Hepatic stellate cell (primary cell): ENCODE measurements at regions not wholly inside any gene's neighbourhood (a gene's known extent, or its start where the extent isn't known, plus 50 kb on each side); places are given as distances from the start of the nearest gene placed in this dataset.
"Not testable (repeated sequence)": the region's sequence is repeated elsewhere in the genome, so short reads cannot be mapped to it uniquely, and the experiment has no call there.

Experiments
- DNase-seq: peaks from one replicate; pipeline ENCODE4 v3.0.0; 2011; ENCODE audit warnings: low spot score

GRCh38 chr2:58715344-58715743 lies 474.2 kb upstream of the FANCL start:
- no peak for DNase-seq

- no peak for DNase-seq
Observed at GRCh38 chr2:58714238-58714637, 473.1 kb upstream of the FANCL start.

GRCh38 chr2:58710795-58711279 lies 469.7 kb upstream of the FANCL start:
- no peak for DNase-seq

GRCh38 chr2:58709687-58710354 lies 468.7 kb upstream of the FANCL start:
- DNase-seq, result no peak

DNA sequence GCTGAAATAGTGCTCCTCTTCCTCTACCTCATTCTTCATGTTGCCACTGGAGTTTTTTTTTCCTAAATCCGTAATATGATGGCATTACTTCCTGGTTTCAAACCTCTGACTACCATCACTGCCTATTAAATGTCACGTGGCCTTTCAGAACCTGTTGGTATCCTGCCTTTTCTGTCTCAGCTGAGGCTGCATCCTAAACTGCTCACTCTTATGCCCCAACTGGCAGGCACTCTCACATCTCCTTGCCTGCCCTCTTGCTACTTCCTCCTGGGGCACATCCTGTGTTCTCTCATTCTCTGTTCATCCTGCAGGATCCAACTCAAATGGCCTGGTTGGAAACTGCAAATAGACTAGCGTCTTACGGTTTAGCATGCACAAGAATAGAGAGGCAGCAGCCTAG lies 468.1 kb upstream of the FANCL start:
- DNase-seq, result no peak

- no peak for DNase-seq
Observed at GRCh38 chr2:58708565-58708964, 467.4 kb upstream of the FANCL start.

DNA sequence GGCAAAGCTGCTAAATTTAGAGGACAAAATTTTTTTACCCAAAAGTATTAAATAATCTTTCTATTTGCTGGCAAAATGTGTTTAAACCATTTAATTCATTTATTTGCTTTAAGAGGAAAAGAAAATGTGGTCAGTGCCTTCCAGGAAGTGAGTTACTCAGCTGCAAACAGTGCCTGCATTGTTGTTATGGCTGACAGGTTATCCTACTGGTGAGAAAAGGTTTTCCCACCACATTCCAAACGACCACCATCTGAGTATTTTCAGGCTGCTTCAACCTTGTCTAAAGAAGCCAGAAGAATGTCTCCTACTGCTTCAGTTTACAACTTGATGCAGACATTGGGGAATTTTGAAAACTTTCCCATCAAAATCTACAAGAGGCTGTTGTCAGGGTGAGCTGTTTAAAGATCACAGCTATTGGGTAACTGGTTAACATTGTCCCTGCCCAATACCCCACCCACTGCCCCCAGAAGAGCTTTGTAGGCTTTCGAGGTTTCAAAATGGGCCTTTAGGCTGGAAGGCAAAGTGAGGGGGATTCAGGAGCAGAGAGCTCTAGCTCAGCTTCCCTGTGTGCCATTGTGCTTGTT lies 461.3 kb upstream of the FANCL start:
- no peak for DNase-seq

- DNase-seq, result no peak
Observed at GRCh38 chr2:58701688-58702301, 460.7 kb upstream of the FANCL start.

DNA sequence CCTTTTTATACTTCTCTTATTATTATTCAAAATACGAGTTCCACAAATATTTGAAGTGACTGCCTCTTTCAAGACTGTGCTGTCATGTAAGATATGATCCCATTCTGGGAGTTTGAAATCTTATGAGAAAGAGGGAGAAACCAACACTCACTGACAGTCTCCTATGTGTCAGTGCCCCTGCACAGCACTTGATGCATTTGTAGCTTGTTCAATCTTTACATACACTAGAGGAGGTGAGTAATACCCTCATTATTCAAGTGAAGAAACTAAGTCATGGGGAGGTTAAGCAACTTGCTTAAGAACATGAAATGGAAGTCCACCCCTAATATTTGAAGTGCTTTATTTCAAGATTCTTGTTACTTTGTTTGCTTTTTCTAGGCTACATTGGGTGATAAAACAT lies 459.5 kb upstream of the FANCL start:
- no peak for DNase-seq

GRCh38 chr2:58699411-58699810 lies 458.3 kb upstream of the FANCL start:
- no peak for DNase-seq

GRCh38 chr2:58698620-58699019 lies 457.5 kb upstream of the FANCL start:
- DNase-seq, result no peak

DNA sequence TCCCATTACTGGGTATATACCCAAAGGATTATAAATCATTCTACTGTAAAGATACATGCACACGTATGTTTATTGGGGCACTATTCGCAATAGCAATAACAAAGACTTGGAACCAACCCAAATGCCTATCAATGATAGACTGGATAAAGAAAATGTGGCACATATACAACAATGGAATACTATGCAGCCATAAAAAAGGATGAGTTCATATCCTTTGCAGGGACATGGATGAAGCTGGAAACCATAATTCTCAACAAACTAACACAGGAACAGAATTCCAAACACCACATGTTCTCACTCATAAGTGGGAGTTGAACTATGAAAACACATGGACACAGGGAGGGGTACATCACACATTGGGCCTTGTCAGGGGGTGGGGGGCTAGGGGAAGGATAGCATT lies 453.0 kb upstream of the FANCL start:
- DNase-seq, result not testable (repeated sequence)

DNA sequence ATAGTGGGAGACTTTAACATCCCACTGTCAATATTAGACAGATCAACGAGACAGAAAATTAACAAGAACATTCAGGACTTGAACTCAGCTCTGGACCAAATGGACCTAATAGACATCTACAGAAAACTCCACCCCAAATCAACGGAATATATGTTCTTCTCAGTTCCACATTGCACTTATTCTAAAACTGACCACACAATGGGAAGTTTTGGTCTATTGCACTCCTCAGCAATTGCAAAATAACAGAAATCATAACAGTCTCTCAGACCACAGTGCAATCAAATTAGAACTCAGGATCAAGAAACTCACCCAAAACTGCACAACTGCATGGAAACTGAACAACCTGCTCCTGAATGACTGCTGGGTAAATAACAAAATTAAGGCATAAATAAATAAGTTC lies 449.9 kb upstream of the FANCL start:
- not testable (repeated sequence) for DNase-seq

DNA sequence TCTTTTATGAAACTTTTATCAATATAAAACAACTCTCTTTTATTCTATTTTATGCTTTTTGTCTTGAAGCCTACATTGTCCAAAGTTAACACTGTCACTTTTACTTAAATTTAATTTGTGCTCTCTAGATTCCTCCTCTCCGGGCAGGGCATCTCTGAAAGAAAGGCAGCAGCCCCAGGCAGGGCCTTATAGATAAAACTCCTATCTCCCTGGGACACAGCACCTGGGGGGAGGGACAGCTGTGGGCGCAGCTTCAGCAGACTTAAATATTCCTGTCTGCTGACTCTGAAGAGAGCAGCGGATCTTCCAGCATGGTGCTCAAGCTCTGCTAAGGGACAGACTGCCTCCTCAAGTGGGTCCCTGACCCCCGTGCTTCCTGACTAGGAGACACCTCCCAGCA lies 447.7 kb upstream of the FANCL start:
- no peak for DNase-seq

DNA sequence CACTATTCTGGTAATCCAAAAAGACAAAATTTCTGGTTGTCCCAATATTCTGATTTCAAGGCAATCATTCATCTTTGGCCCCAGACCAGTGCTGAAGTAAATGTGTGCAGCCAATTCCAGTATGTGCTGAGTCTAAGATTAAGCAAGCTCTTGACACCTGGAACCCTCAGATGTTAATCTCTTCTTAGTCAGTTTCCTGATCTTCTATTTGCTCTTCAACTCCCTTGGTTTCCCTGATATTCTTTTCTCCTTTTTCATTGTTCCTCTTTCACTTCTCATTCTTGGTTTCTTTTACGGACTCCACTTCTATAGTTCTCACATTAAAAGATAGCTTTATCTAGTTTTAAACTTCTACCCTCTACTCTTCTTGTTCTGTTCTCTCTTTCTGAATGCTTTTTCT lies 445.7 kb upstream of the FANCL start:
- no peak for DNase-seq

DNA sequence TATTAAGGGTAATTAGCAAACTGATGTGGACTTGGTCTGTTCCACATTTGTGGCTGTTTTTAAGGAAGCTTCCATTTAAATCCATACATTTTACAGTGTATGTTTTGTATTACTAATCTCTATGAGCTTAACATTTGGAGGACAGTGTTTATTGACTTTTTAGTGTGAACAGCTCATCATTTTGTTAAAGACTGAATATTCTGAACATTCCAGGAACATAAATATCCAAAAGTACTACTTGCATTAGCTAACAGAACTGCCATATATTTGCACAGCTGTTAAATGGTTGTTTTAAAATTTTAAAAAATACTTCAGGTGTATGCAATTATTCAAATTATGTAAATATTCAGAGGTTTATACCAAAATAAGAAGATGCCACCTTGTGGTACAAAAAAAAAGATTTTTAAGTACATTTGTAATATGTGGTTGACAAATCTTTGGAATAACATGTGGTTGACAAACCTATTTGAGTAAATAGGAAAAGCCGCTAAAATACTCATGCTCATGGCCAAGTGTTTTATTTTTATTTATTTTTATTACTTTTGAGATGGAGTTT lies 439.7 kb upstream of the FANCL start:
- no peak for DNase-seq

- no peak for DNase-seq
Observed at GRCh38 chr2:58677748-58678147, 436.6 kb upstream of the FANCL start.

GRCh38 chr2:58671675-58672074 lies 430.6 kb upstream of the FANCL start:
- no peak for DNase-seq

- no peak for DNase-seq
Observed at GRCh38 chr2:58669998-58670397, 428.9 kb upstream of the FANCL start.

DNA sequence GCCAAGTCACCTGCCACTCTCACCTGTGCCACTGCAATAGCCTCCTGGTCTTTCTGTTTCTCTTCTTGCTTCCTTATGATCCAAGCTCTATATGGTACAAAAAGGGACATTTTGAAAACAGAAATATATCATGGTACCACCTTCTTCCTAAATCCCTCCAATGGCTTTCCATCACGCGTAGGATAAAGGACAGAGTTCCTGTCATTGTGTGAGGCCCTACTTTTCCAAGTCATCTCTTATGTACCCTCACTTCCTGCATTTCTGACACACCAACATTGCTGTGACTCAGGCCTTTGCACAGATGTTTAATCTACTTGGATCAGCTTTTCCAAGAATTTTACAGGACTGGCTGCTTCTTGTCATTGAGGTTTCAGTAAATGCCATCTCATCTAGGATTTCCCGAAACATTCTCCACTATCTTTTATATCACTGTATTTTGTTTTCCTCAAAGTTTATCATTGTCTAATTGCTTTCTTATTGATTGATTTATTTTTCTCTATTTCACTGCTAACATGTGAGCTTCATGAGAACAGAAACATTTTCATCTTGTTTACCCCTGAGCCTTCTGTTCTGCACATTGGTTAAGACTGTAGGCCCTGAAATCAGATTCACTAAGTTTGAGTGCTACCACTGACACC lies 426.1 kb upstream of the FANCL start:
- no peak for DNase-seq

DNA sequence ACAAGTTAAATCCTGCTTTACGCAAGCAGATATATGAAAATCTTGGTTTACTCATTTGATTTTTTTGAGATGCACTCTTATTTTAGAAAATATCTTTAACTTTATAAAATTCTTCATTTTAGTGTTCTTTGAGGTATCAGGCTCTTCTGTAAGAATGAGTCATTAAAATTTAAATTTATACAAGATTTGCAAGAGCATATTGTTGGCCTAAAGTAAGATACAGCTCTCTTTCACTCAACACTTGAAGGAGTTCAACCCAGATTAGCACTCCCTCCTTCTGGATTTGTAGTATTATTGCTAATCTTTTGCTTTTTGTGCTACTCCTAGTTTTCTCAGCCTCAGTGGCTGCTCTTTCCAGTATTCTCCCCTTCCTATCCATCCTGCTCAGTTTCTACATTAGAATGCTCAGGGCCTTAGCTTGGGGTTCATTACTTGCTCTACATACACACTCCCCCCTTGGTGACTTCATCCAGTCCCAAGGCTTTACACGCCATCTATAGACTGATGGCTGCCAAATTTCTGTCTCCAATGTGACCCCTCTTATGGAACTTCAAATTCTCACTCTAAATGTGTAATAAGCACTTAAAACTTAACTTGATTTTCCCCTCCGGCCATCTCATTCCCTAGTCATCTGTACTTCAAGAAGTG lies 425.3 kb upstream of the FANCL start:
- no peak for DNase-seq

- DNase-seq, result no peak
Observed at GRCh38 chr2:58665154-58665553, 424.0 kb upstream of the FANCL start.
